HG03469 (cell line): ENCODE measurements at regions not wholly inside any gene's neighbourhood (a gene's known extent, or its start where the extent isn't known, plus 50 kb on each side); places are given as distances from the start of the nearest gene placed in this dataset.
"Not testable (repeated sequence)": the region's sequence is repeated elsewhere in the genome, so short reads cannot be mapped to it uniquely, and the experiment has no call there.

Experiments used
- ATAC-seq: cut with Tn5 transposase; IDR thresholded peaks from one replicate; pipeline ENCODE4 v1.9.1; 2021; ENCODE audit warnings: mild to moderate bottlenecking, moderate library complexity, moderate number of reproducible peaks; ENCODE audit not compliant: unreplicated experiment

GRCh38 chr2:198917926-198918720 is 539.6 kb downstream of the SATB2 start:
- ATAC-seq, result no peak

DNA sequence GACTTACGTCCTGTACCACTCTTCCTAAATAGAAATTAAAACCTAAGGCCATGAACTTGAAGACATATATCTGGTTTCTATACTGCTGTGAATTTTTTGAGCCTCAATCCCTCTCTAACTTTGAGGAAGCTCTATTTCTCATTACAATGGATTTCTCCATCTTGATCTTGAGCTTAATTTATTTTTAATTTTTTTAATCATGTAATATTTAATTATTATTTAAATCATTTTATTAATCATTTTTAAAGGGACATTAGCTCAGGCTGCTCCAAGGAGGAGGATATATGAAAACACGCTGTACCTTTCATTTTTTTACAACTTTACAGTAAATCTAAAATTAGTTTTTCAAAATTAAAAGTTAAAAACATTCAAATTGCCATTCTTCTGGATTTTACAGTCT is 540.5 kb downstream of the SATB2 start:
- no peak for ATAC-seq

GRCh38 chr2:198916548-198917080 is 541.1 kb downstream of the SATB2 start:
- no peak for ATAC-seq

DNA sequence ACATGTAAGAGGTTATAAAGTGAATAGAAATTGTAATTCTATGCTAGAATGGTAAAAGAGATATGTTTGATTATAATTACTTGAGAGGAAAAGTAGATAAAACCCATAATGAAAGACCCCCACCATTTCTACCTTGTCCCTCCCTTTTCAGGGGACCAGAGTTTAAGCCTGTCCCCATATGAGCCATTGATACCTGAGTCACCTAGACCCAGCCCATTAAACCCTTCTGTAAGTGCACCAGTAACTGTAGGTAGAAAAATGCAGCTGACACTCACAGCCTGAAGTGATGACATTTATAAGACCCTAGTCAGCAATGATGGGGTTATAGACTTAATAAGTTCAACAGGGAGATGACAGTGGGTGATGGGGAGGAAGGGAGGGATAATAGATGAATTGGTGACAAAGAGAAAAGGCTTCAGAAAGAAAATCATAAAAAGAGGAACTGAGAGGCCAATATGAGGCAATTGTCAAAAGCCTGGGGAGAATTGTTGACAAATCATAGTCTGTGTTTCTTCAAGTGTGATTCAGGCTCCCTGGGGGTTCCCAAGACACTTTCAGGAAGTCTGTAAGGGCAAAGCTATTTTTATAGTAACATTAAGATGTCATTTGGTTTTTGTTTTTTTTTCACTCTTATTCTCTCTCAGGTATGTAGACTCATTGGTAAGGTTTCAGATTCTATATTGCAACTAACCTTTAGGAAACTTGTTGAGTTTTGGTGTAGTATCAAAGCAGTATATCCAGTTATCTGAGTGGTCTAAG is 544.2 kb downstream of the SATB2 start:
- ATAC-seq, result peak; percentile 98

DNA sequence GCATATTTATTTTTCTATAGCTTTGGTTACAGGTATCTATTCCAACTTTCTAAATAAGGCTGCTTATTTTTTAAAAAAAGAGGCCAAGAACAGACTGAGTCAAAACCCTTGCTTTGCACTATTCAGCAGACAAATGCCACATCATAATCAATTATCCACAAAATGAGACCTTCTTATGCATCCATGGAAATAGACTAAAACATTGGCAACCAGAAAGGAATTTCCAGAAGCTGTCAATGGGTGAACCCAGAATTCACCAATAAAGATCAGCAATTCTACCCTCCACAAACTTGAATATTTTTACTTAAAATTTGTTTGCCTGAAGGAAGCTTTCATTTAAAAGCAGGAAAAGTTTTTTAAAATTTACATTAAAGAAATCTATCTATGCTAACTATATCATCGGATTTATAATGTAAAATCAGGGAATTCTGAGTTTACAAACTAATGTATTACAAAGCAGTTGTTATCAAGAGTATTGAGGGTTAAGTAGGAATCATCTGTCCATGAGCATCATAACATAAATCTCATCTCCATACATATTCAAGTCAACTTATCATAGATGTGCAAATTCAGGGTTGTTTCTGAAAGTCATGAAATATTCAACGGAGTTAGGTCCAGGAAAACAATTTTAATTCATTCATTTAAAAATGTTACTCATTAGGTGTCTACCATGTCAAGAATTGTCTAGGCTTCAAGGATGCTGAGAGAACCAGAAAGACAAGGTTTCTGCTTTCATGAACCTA is 548.0 kb downstream of the SATB2 start:
- no peak for ATAC-seq

DNA sequence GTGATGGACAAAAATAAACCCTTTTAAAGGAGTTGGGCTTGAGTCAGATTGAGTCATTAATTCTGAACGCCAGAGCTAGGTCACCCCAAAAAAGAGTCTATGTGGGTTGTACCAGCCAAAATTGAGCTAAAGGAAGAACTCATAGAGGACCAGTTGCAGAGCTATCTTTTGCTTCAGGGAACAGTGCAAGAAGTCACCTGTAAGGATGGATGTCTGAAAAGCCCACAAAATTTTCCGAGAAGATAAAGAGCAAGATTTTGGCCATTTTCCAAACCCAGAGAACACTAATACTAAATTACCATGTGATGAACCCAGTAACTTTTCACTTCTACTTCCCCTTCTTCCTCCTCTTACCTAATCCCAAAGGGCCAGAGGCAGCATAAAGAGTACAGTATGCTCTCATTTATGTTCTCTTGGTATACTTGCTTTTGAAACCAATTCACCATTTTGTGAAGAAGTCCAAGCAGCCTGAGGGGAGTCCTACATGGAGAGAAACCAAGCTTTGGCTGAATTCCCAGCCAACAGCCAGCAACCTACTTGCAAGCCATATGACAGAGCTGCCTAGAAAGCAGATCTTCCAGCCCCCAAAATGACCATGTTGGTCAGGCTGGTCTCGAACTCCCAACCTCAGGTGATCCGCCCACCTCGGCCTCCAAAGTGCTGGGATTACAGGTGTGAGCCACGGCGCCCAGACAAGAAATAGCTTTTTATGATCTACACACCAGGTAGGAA is 551.7 kb downstream of the SATB2 start:
- ATAC-seq, result peak; percentile 69

DNA sequence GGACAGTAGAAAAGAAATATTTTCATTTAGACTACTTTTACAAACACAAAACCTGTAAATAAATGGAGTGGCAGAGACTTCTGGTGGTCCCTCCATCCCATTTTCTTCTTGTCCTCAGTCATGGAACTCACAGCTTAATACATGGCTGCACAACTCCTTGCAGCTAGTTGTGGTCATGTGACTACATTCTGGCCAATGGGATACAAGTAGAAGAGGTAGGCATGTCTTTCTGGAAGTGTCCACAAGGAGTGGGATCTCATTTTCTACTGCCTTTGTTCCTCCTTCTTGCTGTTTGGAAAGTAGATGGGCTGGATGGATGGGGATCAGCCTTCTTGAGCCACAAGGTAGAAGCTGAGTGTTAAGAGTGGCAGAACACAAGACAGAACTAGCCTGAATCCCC is 555.8 kb downstream of the SATB2 start:
- ATAC-seq, result no peak

DNA sequence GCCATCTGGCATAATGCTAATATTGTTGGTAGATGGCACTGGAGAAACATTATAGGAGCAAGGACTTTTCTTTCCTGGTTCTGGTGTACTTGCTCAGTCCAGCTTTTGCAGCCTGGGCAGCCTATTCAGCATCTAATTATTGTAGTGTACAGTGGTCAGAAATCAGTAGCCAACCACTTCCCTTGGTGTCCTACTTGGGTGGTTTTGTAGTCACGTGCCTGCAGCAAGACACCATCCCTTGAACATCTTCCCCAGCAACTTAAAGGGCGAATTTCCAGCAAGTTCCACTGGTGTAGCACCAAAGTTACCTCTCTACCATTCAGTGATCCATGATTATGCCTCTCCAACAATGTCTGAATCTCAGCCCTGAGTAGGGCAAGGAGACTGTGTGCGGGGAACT is 557.6 kb downstream of the SATB2 start:
- no peak for ATAC-seq

DNA sequence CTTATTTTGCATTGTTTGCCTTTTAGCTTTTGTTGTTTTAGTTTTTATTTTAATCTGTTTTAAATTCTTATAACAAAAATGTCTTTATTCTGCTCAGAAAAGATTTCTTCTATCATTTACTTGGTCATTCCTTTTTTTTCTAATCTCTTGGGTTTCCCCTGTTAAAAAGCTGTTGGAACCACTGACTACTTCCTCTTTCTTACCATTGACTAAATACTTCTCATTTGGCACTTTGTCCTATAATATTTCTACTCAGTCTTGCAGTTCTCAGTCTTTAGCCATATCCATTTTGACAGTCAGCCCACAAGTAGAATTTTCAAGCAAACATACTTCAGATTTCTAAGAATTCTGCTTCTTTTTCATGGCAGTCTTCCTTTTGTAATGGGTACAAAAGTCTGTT is 567.2 kb downstream of the SATB2 start:
- ATAC-seq, result peak; percentile 85

DNA sequence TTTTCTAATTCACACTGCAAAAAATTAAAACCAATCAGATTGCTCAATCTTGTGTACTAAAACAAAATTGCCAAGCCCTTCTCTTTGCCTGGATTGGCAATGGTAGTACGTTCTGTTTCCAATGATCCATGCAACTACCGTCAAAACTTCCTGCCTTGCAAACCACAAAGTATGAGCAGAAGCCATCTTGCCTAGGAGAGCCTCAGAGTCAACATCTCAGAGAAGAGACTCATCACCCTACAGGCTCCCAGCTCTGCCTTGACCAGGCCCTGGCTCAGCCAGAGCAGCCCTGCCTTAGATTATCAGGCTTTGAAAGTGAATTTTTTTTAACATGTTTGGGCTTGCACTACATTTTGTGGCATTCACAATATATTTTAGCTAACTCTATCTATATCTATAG is 574.1 kb downstream of the SATB2 start:
- ATAC-seq, result no peak

- no peak for ATAC-seq
Observed at GRCh38 chr2:198880986-198881385, 576.8 kb downstream of the SATB2 start.

DNA sequence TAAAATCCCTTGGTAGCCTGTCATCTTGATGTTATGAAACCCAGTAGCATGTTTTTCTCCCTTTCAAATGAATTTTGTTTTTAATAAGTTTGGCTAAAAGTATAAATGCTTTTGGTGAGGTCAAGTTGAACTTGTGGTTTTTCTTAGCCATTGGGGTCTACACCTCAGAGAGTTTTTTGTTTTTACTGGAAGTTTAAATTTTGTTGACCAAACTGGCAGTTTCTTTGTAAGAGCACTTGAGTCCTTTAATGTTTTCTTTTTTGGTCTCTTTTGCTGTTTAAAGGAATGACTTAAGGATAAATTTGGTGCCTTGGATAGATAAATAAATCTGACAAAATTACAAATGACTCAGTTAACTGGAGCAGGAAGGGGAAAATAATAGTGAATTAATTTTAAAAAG is 577.3 kb downstream of the SATB2 start:
- ATAC-seq, result no peak

GRCh38 chr2:198874472-198874858 is 583.3 kb downstream of the SATB2 start:
- no peak for ATAC-seq

- ATAC-seq, result no peak
Observed at GRCh38 chr2:198873503-198874471, 584.0 kb downstream of the SATB2 start.

DNA sequence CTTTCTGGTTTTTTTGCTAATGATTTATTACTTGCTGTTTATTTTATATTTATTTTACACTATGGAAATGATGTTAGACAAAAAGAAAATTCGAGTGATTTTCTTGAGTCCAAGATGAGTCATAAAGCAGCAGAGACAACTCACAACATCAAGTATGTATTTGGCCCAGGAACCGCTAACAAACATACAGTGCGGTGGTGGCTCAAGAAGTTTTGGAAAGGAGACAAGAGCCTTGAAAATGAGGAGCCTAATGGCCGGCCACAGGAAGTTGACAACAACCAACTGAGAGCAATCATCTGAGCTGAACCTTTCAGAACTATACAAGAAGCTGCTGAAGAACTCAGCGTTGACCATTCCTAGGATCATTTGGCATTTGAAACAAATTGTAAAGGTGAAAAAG is 594.1 kb downstream of the SATB2 start:
- no peak for ATAC-seq

DNA sequence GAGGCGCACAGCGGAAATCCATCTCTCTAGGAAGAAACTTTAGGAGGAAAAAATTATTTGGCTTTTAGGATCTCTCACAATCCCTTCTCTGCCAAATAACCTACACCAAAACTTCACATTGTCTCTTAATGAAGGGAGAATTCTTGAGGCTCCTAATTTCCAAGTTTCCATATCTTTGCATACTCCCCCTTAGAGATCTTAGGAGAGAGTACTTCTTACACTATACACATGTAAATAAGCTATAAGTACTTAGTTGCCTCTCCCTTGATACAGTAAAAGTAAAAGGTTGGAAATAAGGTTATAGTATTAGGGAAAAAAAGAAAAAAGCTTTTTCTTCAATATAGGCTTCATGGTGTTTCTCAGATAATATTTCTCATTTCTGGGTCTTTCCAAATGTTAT is 596.7 kb downstream of the SATB2 start:
- no peak for ATAC-seq

GRCh38 chr2:198857246-198857645 is 600.5 kb downstream of the SATB2 start:
- no peak for ATAC-seq

DNA sequence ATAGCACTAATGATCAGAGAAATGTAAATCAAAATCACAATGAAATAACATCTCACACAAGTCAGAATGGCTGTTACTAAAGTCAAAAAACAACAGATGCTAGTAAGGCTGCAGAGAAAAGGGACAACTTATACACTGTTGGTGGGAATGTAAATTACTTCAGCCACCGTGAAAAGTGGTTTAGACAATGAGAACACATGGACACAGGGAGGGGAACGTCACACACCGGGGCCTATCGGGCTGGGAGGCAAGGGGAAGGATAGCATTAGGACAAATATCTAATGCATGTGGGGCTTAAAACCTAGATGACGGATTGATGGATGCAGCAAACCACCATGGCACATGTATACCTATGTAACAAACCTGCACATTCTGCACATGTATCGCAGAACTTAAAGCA is 602.0 kb downstream of the SATB2 start:
- not testable (repeated sequence) for ATAC-seq

DNA sequence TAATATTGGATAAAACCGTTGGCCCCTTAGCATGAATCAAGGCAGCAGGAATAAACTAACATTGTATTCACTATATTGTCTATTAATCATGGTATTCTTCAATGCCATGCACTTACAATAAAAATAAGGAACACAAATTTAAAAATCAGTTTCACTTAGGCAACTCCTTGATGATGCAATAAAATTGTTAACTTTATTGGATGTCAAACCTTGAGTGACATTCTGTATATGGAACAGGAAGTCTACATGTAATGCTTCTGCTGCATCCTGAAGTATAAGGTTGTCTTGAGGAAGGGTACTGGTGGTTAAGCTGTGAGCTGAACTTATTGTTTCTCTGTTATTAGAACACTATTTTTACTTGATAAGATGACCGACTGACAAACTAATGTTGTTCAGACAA is 605.5 kb downstream of the SATB2 start:
- ATAC-seq, result no peak

DNA sequence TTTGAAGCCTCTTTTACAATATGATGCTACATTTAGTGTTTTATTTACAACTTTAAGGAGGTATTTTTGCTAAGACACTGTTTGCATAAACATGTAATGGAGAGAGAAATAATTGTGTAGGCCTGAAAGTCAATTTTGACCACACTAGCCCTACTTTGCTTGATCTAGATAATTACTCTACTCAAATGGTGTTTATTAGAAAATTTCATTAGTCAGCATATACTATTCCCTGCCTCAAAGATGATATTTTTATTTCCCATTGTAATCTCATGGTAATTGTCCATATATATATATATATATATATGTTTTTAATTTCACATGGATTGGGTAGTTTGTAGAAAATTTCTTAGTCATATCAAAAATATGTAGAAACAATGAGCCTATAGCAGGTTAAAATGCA is 632.2 kb downstream of the SATB2 start:
- no peak for ATAC-seq
